ENCODE measurements at regions not wholly inside any gene's neighbourhood (a gene's known extent, or its start where the extent isn't known, plus 50 kb on each side); places are given as distances from the start of the nearest gene placed in this dataset.

DNA sequence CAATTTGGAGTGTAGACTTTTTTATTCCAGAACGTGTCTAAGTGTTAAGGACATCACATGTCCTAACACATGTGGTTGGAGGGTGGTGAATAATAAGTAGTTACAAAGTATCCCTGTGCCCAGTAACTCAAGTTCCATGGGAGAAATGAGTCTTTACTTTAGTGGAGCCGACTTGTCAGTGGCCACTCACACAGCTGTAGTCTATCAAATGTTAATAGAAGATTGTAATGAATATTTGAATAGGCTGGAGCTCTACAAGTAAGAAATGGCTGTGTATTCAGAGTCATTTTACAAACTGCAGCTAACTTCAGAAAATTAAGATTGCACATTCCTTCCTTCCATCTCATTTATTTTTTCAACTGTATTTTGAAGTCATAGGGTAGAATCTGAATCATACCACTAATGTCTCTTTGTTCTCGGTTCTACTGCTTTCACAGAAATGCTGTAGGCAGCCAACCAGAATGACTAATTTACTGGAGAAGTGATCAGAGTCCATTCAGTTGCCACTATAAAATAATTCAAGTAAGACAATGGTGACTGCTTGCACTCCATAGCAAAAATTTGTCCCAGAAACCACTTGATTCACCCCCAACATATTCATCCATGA lies 394.8 kb downstream of the NR2F1-AS1 start:
- no peak for DNase-seq
- Mint-ChIP-seq H3K27me3 (ENCODE audit: unreplicated experiment) (no peaks in the 10 kb centered on the region), H3K9me3 (ENCODE audit: unreplicated experiment) (no peaks in the 10 kb centered on the region), H3K4me3 (ENCODE audit: unreplicated experiment) (no peak overlapping the region), H3K36me3 (ENCODE audit: unreplicated experiment) (no peaks in the 10 kb centered on the region), H3K27ac (ENCODE audit: unreplicated experiment) (no peak overlapping the region), H3K4me1 (ENCODE audit: low read depth, unreplicated experiment) (no peaks in the 10 kb centered on the region)
- TF ChIP-seq, protein P1, sequence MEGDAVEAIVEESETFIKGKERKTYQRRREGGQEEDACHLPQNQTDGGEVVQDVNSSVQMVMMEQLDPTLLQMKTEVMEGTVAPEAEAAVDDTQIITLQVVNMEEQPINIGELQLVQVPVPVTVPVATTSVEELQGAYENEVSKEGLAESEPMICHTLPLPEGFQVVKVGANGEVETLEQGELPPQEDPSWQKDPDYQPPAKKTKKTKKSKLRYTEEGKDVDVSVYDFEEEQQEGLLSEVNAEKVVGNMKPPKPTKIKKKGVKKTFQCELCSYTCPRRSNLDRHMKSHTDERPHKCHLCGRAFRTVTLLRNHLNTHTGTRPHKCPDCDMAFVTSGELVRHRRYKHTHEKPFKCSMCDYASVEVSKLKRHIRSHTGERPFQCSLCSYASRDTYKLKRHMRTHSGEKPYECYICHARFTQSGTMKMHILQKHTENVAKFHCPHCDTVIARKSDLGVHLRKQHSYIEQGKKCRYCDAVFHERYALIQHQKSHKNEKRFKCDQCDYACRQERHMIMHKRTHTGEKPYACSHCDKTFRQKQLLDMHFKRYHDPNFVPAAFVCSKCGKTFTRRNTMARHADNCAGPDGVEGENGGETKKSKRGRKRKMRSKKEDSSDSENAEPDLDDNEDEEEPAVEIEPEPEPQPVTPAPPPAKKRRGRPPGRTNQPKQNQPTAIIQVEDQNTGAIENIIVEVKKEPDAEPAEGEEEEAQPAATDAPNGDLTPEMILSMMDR (IDR thresholded peaks at IDR 0.05; ENCODE audit: partially characterized antibody, unreplicated experiment) = no peak

DNA sequence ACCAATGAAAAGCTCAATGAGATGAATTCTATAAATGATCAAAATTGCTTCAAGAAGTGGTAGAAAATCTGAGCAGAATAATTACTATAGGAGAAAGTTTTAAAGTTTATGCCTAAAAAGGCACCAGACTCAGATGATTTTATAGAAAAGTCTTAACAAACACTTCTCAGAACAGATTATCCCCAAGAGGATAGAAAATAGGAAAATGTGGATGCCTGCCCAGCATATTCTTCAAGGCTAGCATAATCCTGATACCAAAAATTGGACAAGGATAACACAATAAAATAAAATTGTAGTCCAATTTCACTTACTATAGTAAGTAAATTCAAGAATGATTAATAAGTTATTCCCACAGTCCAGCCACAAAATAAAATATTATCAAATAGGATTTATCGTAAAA lies 397.0 kb downstream of the NR2F1-AS1 start:
- DNase-seq = no peak
- Mint-ChIP-seq H3K4me1 (ENCODE audit: low read depth, unreplicated experiment) (no peaks in the 10 kb centered on the region), H3K4me3 (ENCODE audit: unreplicated experiment) (no peak overlapping the region), H3K27me3 (ENCODE audit: unreplicated experiment) (no peaks in the 10 kb centered on the region), H3K27ac (ENCODE audit: unreplicated experiment) (no peak overlapping the region), H3K9me3 (ENCODE audit: unreplicated experiment) (no peaks in the 10 kb centered on the region), H3K36me3 (ENCODE audit: unreplicated experiment) (no peaks in the 10 kb centered on the region)
- TF ChIP-seq, protein P1 (IDR thresholded peaks at IDR 0.05; ENCODE audit: partially characterized antibody, unreplicated experiment) = no peak

DNA sequence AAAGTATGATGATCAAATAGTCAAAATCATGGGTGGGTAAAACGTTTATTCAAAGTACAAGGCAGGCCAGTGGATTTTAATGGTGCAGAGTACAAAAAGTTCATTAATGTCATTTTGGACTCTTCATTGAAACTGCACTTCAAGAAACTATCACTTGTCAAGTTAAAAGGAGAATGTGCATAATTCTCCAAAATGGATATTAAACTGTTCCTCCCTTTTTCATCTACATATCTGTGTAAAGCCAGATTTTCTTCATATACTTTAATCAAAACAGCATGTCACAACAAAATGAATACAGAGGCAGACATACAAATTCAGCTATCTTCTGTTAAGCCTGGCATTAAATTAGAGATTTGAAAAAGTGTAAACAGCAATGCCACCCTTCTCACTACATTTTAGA lies 401.6 kb downstream of the NR2F1-AS1 start:
- Mint-ChIP-seq H3K4me1 (ENCODE audit: low read depth, unreplicated experiment) (no peaks in the 10 kb centered on the region), H3K9me3 (ENCODE audit: unreplicated experiment) (no peaks in the 10 kb centered on the region), H3K27me3 (ENCODE audit: unreplicated experiment) (no peaks in the 10 kb centered on the region), H3K36me3 (ENCODE audit: unreplicated experiment) (no peaks in the 10 kb centered on the region), H3K27ac (ENCODE audit: unreplicated experiment) (no peak overlapping the region), H3K4me3 (ENCODE audit: unreplicated experiment) (no peak overlapping the region)
- DNase-seq = no peak
- TF ChIP-seq, protein P1 (IDR thresholded peaks at IDR 0.05; ENCODE audit: partially characterized antibody, unreplicated experiment) = no peak

DNA sequence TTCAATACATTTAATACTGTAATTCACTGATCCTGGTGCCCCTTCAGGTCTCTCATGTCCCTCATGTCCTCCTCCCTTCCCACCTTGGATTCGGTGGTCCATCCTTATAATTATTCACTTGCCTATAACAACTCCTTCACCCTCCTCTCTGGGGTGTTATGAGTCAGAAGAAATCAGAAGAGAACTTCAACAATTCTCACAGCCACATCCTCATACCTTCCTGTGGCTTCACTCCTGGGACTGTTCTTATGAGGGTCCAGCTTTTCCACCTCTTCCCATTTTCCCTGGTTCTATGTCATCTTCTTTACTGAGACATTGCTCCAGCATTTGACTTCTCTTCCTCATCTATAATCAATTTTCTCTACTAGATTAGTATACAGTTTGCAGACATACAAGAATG lies 406.1 kb downstream of the NR2F1-AS1 start:
- TF ChIP-seq, protein P1 (IDR thresholded peaks at IDR 0.05; ENCODE audit: partially characterized antibody, unreplicated experiment) = no peak
- DNase-seq = no peak
- Mint-ChIP-seq H3K9me3 (ENCODE audit: unreplicated experiment) (peaks cover 4% of the 10 kb centered on the region), H3K27me3 (ENCODE audit: unreplicated experiment) (no peaks in the 10 kb centered on the region), H3K4me3 (ENCODE audit: unreplicated experiment) (no peak overlapping the region), H3K27ac (ENCODE audit: unreplicated experiment) (no peak overlapping the region), H3K4me1 (ENCODE audit: low read depth, unreplicated experiment) (no peaks in the 10 kb centered on the region), H3K36me3 (ENCODE audit: unreplicated experiment) (no peaks in the 10 kb centered on the region)

DNA sequence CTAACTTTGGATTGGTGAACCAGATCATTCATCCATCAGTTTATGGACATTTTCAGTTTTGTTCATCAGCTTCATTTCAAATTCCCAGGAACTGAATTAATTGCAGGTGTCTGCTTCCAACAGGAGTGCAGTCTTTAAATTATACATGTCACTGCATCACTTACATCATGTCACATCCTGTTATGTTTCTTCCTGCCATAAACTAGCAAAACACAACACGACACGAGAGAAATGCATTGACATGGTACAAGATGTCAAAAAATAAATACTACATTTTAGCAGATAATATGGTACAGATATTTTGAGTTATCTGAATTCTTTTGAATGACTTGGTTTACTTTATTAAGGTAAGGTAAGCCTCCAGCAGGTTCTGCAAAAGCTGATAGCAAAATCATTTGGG lies 415.5 kb downstream of the NR2F1-AS1 start:
- Mint-ChIP-seq H3K27ac (ENCODE audit: unreplicated experiment) (no peak overlapping the region), H3K27me3 (ENCODE audit: unreplicated experiment) (peaks cover 1% of the 10 kb centered on the region), H3K36me3 (ENCODE audit: unreplicated experiment) (no peaks in the 10 kb centered on the region), H3K4me3 (ENCODE audit: unreplicated experiment) (no peak overlapping the region), H3K9me3 (ENCODE audit: unreplicated experiment) (peaks cover 4% of the 10 kb centered on the region), H3K4me1 (ENCODE audit: low read depth, unreplicated experiment) (peaks cover 8% of the 10 kb centered on the region)
- DNase-seq = no peak
- TF ChIP-seq, protein P1 (IDR thresholded peaks at IDR 0.05; ENCODE audit: partially characterized antibody, unreplicated experiment) = no peak

Data from glutamatergic neuron (in vitro differentiated cells).